Prostate gland (tissue), 2 donors: ENCODE measurements at regions not wholly inside any gene's neighbourhood (a gene's known extent, or its start where the extent isn't known, plus 50 kb on each side); places are given as distances from the start of the nearest gene placed in this dataset.
"Not testable (repeated sequence)": the region's sequence is repeated elsewhere in the genome, so short reads cannot be mapped to it uniquely, and the experiment has no call there.

Experiments used
- DNase-seq: peaks from one replicate; pipeline ENCODE4 v3.0.0-alpha.2; 2019; ENCODE audit warnings: low spot score
- H3K27ac ChIP-seq, 2 donors: fragments of 200-600 bp; sonication (generic); 2 replicates each; pipeline ENCODE4 v1.5.1; 2017 to 2019
- H3K27me3 ChIP-seq: fragments of 200-600 bp; sonication (generic); replicated peaks from 2 replicates; pipeline ENCODE4 v1.5.1; 2019; ENCODE audit not compliant: insufficient read depth
- H3K36me3 ChIP-seq, 2 donors: fragments of 200-600 bp; sonication (generic); 1 replicate in 1 of 2; 2 replicates in 1 of 2; pipeline versions ENCODE4 v1.5.1 to v1.8.1; 2017 to 2019
- H3K4me1 ChIP-seq: fragments of 200-600 bp; sonication (generic); replicated peaks from 2 replicates; pipeline ENCODE4 v1.5.1; 2019
- H3K4me3 ChIP-seq, 2 donors: fragments of 200-600 bp; sonication (generic); 2 replicates each; pipeline ENCODE4 v1.5.1; 2017 to 2019
- H3K9me3 ChIP-seq: fragments of 200-600 bp; sonication (generic); 2 replicates; pipeline ENCODE4 v1.5.1; 2017
- CTCF ChIP-seq, 4 experiments: fragments of 200-600 bp in 2 of 4; fragments of 450-650 bp in 2 of 4; sonication (generic) in 2 of 4; IDR thresholded peaks; 1 replicate in 3 of 4; 2 replicates in 1 of 4; pipeline ENCODE4 v1.5.1; 2016 to 2019; ENCODE audit warnings: antibody characterized with exemption in 4 of 4, mild to moderate bottlenecking in 2 of 4, moderate library complexity in 2 of 4
- POLR2A ChIP-seq: fragments of 450-650 bp; IDR thresholded peaks from one replicate; pipeline ENCODE4 v1.6.1; 2016; ENCODE audit warnings: antibody characterized with exemption, mild to moderate bottlenecking
- POLR2AphosphoS5 ChIP-seq: sonication (generic); formaldehyde crosslinking; IDR thresholded peaks from one replicate; pipeline ENCODE4 v1.6.1; 2017; ENCODE audit warnings: antibody characterized with exemption
- WGBS: methylation state at CpG from one replicate; pipeline ENCODE4 v1.1.5; 2018; 5-methylcytosine and 5-hydroxymethylcytosine counted together
- intact Hi-C: fragments of 100-400 bp; cut with DNase I; formaldehyde crosslinking; loops from one replicate; pipeline ENCODE4 v1.14.2; 2022

- Histone ChIP-seq H3K27me3 (no peaks in the 10 kb centered on the region), H3K9me3 (no peaks in the 10 kb centered on the region), H3K36me3 (no peaks in the 10 kb centered on the region), H3K27ac (no peak overlapping the region), H3K4me1 (no peaks in the 10 kb centered on the region), H3K4me3 (no peak overlapping the region)
- WGBS, result 62% methylated on average over 5 of the region's 5 CpGs
- DNase-seq, result no peak
- TF ChIP-seq POLR2AphosphoS5 (no peak), CTCF (IDR thresholded peaks at IDR 0.05) (no peak), POLR2A (no peak)
- intact Hi-C loops, result loop anchor here (10.0 kb wide), 1 partner anchor 221 kb away; no protein-coding TSS in a partner anchor
Observed at GRCh38 chr13:23025864-23026608, 154.7 kb upstream of the SGCG start.

DNA sequence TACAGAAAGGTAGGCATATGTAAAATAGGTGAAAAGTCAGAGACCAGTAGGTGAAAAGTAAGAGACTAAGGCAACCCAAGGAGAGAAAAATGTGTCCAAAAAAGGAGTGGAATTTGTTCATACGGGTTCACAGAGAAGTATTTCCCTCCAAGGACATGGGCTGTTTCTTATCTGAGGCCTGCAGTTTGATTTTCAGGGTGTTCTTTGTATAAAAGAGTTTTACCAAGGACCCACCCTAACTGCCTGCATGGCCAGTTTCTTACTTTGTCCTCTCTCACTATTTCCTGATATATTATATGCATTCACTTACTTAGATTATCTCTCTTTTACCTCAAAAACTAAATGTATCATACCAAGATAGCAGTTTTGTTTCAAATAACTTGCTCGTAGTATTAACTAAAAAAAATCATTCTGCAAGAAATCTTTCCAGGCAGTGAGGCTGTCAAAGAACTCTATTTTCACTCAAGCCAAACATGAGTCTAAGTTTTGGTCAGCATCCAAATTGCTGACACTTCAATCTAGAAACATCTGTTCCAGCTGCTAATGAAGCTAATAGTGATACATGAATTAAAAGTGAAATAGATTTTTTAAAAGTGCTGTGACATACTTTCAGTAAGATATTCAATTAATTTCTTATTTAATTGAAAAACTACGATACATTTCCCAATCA is 141.4 kb upstream of the SGCG start:
- Histone ChIP-seq H3K27ac (no peak overlapping the region), H3K27me3 (no peaks in the 10 kb centered on the region), H3K4me3 (no peak overlapping the region), H3K4me1 (no peaks in the 10 kb centered on the region), H3K9me3 (no peaks in the 10 kb centered on the region), H3K36me3 (no peaks in the 10 kb centered on the region)
- intact Hi-C loops, result no loop called here
- TF ChIP-seq POLR2AphosphoS5 (no peak), CTCF (IDR thresholded peaks at IDR 0.05) (no peak), POLR2A (no peak)
- no peak for DNase-seq
- 77% methylated on average over 3 of the region's 3 CpGs for WGBS

DNA sequence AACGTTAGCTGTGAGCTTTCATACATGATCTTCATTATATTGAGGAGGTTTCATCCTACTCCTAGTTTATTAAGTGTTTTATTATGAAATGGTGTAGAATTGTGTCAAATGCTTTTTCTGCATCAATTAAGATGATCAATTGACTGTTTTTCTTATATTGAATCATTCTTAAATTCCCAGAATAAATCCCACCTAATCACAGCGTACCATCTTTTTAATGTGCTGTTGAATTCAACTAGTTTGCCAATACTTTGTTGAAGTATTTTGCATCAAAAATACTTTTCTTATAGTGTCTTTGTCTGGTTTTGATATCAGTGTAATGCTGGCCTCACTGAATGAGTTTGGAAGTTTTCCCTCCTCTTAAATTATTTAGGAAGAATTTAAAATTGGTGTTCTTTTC is 138.6 kb upstream of the SGCG start:
- no peak overlapping the region for H3K27ac ChIP-seq
- no peaks in the 10 kb centered on the region for H3K9me3 ChIP-seq
- no peak for TF ChIP-seq CTCF (IDR thresholded peaks at IDR 0.05)
- TF ChIP-seq POLR2A, result no peak
- TF ChIP-seq POLR2AphosphoS5, result no peak
- 80% methylated on average over 2 of the region's 2 CpGs for WGBS
- no peaks in the 10 kb centered on the region for H3K36me3 ChIP-seq
- intact Hi-C loops, result no loop called here
- no peak overlapping the region for H3K4me3 ChIP-seq
- H3K4me1 ChIP-seq, result no peaks in the 10 kb centered on the region
- no peak for DNase-seq
- H3K27me3 ChIP-seq, result no peaks in the 10 kb centered on the region

DNA sequence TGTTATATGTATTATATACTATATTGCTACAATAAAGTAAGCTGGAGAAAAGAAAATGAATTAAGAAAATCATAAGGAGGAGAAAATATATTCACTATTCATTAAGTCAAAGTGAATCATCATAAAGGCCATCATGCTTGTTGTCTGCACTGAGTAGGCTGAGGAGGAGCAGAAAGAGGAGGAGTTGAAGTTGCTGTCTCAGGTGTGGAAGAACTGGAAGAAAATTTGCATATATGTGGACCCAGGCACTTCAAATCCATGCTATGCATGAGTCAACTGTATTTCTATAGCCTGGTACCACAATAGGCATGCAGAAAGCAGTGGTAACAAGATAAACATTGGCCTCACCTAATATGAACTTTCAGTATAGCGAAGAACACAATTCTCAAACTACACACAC is 135.9 kb upstream of the SGCG start:
- TF ChIP-seq CTCF (IDR thresholded peaks at IDR 0.05) (no peak), POLR2A (no peak), POLR2AphosphoS5 (no peak)
- no peaks in the 10 kb centered on the region for H3K27me3 ChIP-seq
- H3K27ac ChIP-seq, result no peak overlapping the region
- DNase-seq, result no peak
- H3K4me1 ChIP-seq, result no peaks in the 10 kb centered on the region
- H3K4me3 ChIP-seq, result no peak overlapping the region
- H3K36me3 ChIP-seq, result no peaks in the 10 kb centered on the region
- WGBS, result 98% methylated on average over 1 of the region's 1 CpG
- intact Hi-C loops, result no loop called here
- H3K9me3 ChIP-seq, result no peaks in the 10 kb centered on the region

GRCh38 chr13:23050126-23050525 is 130.7 kb upstream of the SGCG start:
- Histone ChIP-seq H3K9me3 (no peaks in the 10 kb centered on the region), H3K4me1 (no peaks in the 10 kb centered on the region), H3K27me3 (no peaks in the 10 kb centered on the region), H3K4me3 (no peak overlapping the region), H3K27ac (no peak overlapping the region), H3K36me3 (no peaks in the 10 kb centered on the region)
- intact Hi-C loops, result no loop called here
- no peak for TF ChIP-seq CTCF (IDR thresholded peaks at IDR 0.05)
- no peak for TF ChIP-seq POLR2AphosphoS5
- TF ChIP-seq POLR2A, result no peak
- WGBS, result 54% methylated on average over 3 of the region's 3 CpGs
- no peak for DNase-seq

DNA sequence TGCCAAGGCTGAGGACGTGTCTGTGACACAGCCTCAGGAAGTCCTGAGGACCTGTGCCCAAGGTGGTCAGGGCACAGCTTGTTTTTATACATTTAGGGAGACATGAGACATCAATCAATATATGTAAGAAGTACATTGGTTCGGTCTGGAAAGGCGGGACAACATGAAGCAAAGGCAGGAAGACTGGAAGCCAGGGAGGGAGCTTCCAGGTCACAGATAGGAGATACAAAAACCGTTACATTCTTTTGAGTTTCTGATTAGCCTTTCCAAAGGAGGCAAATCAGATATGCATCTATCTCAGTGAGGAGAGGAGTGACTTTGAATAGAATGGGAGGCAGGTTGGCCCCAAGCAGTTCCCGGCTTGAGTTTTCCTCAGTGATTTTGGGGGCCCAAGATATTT is 127.1 kb upstream of the SGCG start:
- DNase-seq, H3K27ac ChIP-seq, H3K36me3 ChIP-seq, intact Hi-C loops, H3K4me1 ChIP-seq, H3K9me3 ChIP-seq, H3K27me3 ChIP-seq, H3K4me3 ChIP-seq: not testable (repeated sequence)
- WGBS, result 84% methylated on average over 5 of the region's 5 CpGs
